ENCODE measurements at regions not wholly inside any gene's neighbourhood (a gene's known extent, or its start where the extent isn't known, plus 50 kb on each side); places are given as distances from the start of the nearest gene placed in this dataset.

DNA sequence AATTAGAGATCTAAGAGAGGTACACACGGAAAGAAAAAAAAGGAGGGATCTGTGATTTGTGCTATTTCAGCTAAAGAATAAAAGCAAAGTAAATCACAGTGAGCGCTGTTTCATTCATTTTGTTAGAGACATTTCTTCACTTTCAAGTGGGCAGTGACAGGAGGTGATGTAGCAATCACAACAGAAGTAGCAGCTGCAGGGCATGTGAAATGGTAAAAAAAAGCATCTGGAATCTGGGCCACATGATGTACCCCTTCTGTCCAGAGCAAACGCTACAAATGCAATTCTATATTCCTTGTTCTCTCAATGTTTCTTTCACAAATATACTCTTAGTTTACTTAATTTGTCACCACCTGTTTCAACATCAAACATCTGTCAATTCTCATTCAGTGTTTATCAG is 786.5 kb downstream of the LRRIQ3 start:
- intact Hi-C loops (cut with micrococcal nuclease) (no loop called here), dilution Hi-C loops (cut with MboI; ENCODE audit: extremely low pct_ligation_motif_present, low sequenced_read_pairs) (no loop called here)
- Histone ChIP-seq H3K36me3 (ENCODE audit: control insufficient read depth in 2 of 2, extremely low read depth in 1 of 2, insufficient read depth in 2 of 2, low read length in 2 of 2) (no peaks in the 10 kb centered on the region), H2AFZ (ENCODE audit: low read depth, low read length) (no peak overlapping the region), H3K9me1 (replicated peaks; ENCODE audit: control insufficient read depth, extremely low read depth, insufficient read depth, low read length) (no peaks in the 10 kb centered on the region), H4K20me1 (replicated peaks; ENCODE audit: control insufficient read depth, extremely low read depth, insufficient read depth, low read length) (no peaks in the 10 kb centered on the region), H3K9ac (replicated peaks; ENCODE audit: extremely low read depth, insufficient read depth, low read length) (no peak overlapping the region), H3K9me3 (replicated peaks; ENCODE audit: control insufficient read depth, insufficient read depth, low read length) (no peaks in the 10 kb centered on the region), H3K79me2 (ENCODE audit: control insufficient read depth, insufficient read depth, low read length) (no peaks in the 10 kb centered on the region), H3K4me1 (ENCODE audit: control insufficient read depth, extremely low read depth, insufficient read depth, low read length) (no peaks in the 10 kb centered on the region), H3K27me3 (ENCODE audit: control insufficient read depth in 2 of 2, insufficient read depth in 2 of 2, low read length in 2 of 2) (no peaks in the 10 kb centered on the region), H3K27ac (ENCODE audit: insufficient read depth, low read depth, low read length) (no peak overlapping the region), H3K4me3 (replicated peaks in 1 of 3; ENCODE audit: insufficient read depth in 1 of 3, low read depth in 1 of 3, low read length in 3 of 3) (no peak overlapping the region), H3K4me2 (ENCODE audit: insufficient read depth, low read length) (no peak overlapping the region)
- BruUV-seq (replicated peaks): no TSS peak
- TF ChIP-seq, protein P1, sequence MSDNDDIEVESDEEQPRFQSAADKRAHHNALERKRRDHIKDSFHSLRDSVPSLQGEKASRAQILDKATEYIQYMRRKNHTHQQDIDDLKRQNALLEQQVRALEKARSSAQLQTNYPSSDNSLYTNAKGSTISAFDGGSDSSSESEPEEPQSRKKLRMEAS (IDR thresholded peaks at IDR 0.05; ENCODE audit: insufficient read depth, insufficient read length): no peak
- no peak for TF ChIP-seq JUN (IDR thresholded peaks at IDR 0.05; ENCODE audit: borderline replicate concordance, insufficient read depth, insufficient read length, low read depth)
- TF ChIP-seq POLR2A (IDR thresholded peaks at IDR 0.05; ENCODE audit: low read depth, low read length): no peak
- TF ChIP-seq POLR2AphosphoS5 (IDR thresholded peaks at IDR 0.05; ENCODE audit: insufficient read depth, low read depth, low read length): no peak
- TF ChIP-seq FOS (IDR thresholded peaks at IDR 0.05; ENCODE audit: borderline replicate concordance, insufficient read depth, low read length): no peak
- TF ChIP-seq GATA2 (IDR thresholded peaks at IDR 0.05; ENCODE audit: insufficient read depth, insufficient read length, low read depth, low read length): no peak
- TF ChIP-seq EZH2 (IDR thresholded peaks at IDR 0.05; ENCODE audit: borderline replicate concordance, low read depth, low read length, severe bottlenecking): no peak
- TF ChIP-seq MYC (IDR thresholded peaks at IDR 0.05; ENCODE audit: low read depth, low read length): no peak
- TF ChIP-seq, protein P2, sequence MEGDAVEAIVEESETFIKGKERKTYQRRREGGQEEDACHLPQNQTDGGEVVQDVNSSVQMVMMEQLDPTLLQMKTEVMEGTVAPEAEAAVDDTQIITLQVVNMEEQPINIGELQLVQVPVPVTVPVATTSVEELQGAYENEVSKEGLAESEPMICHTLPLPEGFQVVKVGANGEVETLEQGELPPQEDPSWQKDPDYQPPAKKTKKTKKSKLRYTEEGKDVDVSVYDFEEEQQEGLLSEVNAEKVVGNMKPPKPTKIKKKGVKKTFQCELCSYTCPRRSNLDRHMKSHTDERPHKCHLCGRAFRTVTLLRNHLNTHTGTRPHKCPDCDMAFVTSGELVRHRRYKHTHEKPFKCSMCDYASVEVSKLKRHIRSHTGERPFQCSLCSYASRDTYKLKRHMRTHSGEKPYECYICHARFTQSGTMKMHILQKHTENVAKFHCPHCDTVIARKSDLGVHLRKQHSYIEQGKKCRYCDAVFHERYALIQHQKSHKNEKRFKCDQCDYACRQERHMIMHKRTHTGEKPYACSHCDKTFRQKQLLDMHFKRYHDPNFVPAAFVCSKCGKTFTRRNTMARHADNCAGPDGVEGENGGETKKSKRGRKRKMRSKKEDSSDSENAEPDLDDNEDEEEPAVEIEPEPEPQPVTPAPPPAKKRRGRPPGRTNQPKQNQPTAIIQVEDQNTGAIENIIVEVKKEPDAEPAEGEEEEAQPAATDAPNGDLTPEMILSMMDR (IDR thresholded peaks at IDR 0.05; ENCODE audit: extremely low read depth in 1 of 2, insufficient read depth in 1 of 2, low read depth in 1 of 2, low read length in 2 of 2): no peak
- ChIA-PET CTCF (no interaction called here), POLR2A (no interaction called here)
- DNase-seq (ENCODE audit: low read depth, low spot score) (no peak), FAIRE-seq (no peak)

All from endothelial cell of umbilical vein (primary cell).